Neuronal stem cell (in vitro differentiated cells): ENCODE measurements at regions not wholly inside any gene's neighbourhood (a gene's known extent, or its start where the extent isn't known, plus 50 kb on each side); places are given as distances from the start of the nearest gene placed in this dataset.

ENCODE experiments used
- DNase-seq: peaks from one replicate; pipeline ENCODE4 v3.0.0-alpha.2; 2013; ENCODE audit warnings: low spot score
- H2AFZ ChIP-seq: one replicate; pipeline ENCODE4 v1.6.1; 2013; ENCODE audit warnings: mild to moderate bottlenecking, low read length, inconsistent platforms
- H2AK5ac ChIP-seq: 2 replicates; pipeline ENCODE4 v1.6.1; 2013; ENCODE audit warnings: low read depth, mild to moderate bottlenecking, inconsistent platforms, low read length, moderate library complexity, mixed read lengths
- H2BK120ac ChIP-seq: 2 replicates; pipeline ENCODE4 v1.6.1; 2013; ENCODE audit warnings: low read depth, mild to moderate bottlenecking, inconsistent platforms, low read length, moderate library complexity, mixed read lengths
- H2BK12ac ChIP-seq: one replicate; pipeline ENCODE4 v1.6.1; 2013; ENCODE audit warnings: low read length, inconsistent platforms
- H2BK15ac ChIP-seq: 2 replicates; pipeline ENCODE4 v1.6.1; 2013; ENCODE audit warnings: mild to moderate bottlenecking, low read length, inconsistent platforms, mixed read lengths
- H2BK5ac ChIP-seq: one replicate; pipeline ENCODE4 v1.6.1; 2013; ENCODE audit warnings: inconsistent platforms, mild to moderate bottlenecking, low read length, moderate library complexity
- H3K14ac ChIP-seq: one replicate; pipeline ENCODE4 v1.6.1; 2013; ENCODE audit warnings: low read length, inconsistent platforms
- H3K18ac ChIP-seq: 2 replicates; pipeline ENCODE4 v1.6.1; 2013; ENCODE audit warnings: low read length, inconsistent platforms
- H3K23ac ChIP-seq: 2 replicates; pipeline ENCODE4 v1.6.1; 2013; ENCODE audit warnings: low read depth, mild to moderate bottlenecking, mixed read lengths, low read length, inconsistent platforms; ENCODE audit not compliant: poor library complexity
- H3K27ac ChIP-seq: replicated peaks from 3 replicates; pipeline ENCODE4 v1.5.1; 2013; ENCODE audit warnings: low read length, inconsistent platforms
- H3K27me3 ChIP-seq, 3 experiments: 2 replicates each; pipeline ENCODE4 v1.6.1; 2013; ENCODE audit warnings: low read length in 3 of 3, mild to moderate bottlenecking in 2 of 3, inconsistent platforms in 1 of 3, low read depth in 1 of 3, mixed read lengths in 1 of 3, moderate library complexity in 1 of 3; ENCODE audit not compliant: control insufficient read depth in 3 of 3, insufficient read depth in 3 of 3
- H3K36me3 ChIP-seq, 2 donors: replicated peaks in 1 of 2; 2 replicates each; pipeline ENCODE4 v1.6.1; 2013; ENCODE audit warnings: low read length in 2 of 2; ENCODE audit not compliant: control insufficient read depth in 2 of 2, insufficient read depth in 2 of 2
- H3K4ac ChIP-seq: 2 replicates; pipeline ENCODE4 v1.6.1; 2013; ENCODE audit warnings: inconsistent platforms, mild to moderate bottlenecking, low read length, moderate library complexity
- H3K4me1 ChIP-seq, 2 donors: 1 replicate in 1 of 2; 2 replicates in 1 of 2; pipeline ENCODE4 v1.6.1; 2013; ENCODE audit warnings: low read length in 2 of 2, low read depth in 1 of 2; ENCODE audit not compliant: control insufficient read depth in 2 of 2, insufficient read depth in 1 of 2
- H3K4me2 ChIP-seq: one replicate; pipeline ENCODE4 v1.6.1; 2013; ENCODE audit warnings: mild to moderate bottlenecking, low read length, inconsistent platforms; ENCODE audit not compliant: insufficient read depth, poor library complexity, severe bottlenecking
- H3K4me3 ChIP-seq, 2 donors: 2 replicates each; pipeline ENCODE4 v1.5.1; 2013; ENCODE audit warnings: low read length in 2 of 2, mild to moderate bottlenecking in 2 of 2, inconsistent platforms in 1 of 2, moderate library complexity in 1 of 2
- H3K79me1 ChIP-seq: one replicate; pipeline ENCODE4 v1.6.1; 2013; ENCODE audit warnings: low read depth, mild to moderate bottlenecking, inconsistent platforms, low read length, moderate library complexity
- H3K9ac ChIP-seq: one replicate; pipeline ENCODE4 v1.6.1; 2013; ENCODE audit warnings: mild to moderate bottlenecking, low read depth, low read length, inconsistent platforms; ENCODE audit not compliant: poor library complexity
- H3K9me3 ChIP-seq, 2 donors: replicated peaks in 1 of 2; 2 replicates each; pipeline versions ENCODE3 to v1.6.1; 2013; ENCODE audit warnings: low read length in 2 of 2, mild to moderate bottlenecking in 2 of 2, inconsistent platforms in 1 of 2, low read depth in 1 of 2, mixed read lengths in 1 of 2, moderate library complexity in 1 of 2; ENCODE audit not compliant: control insufficient read depth in 2 of 2, insufficient read depth in 1 of 2
- H4K8ac ChIP-seq: one replicate; pipeline ENCODE4 v1.6.1; 2013; ENCODE audit warnings: low read depth, mild to moderate bottlenecking, inconsistent platforms, low read length, moderate library complexity
- H4K91ac ChIP-seq: one replicate; pipeline ENCODE4 v1.6.1; 2013; ENCODE audit warnings: low read length, low read depth, mild to moderate bottlenecking, inconsistent platforms; ENCODE audit not compliant: poor library complexity
- WGBS, 2 donors: extraction: QIAGEN DNeasy Blood & Tissue Kit; methylation state at CpG; one replicate each; pipeline ENCODE4 v1.1.7; 2013; ENCODE audit warnings: missing lambda C conversion rate in 2 of 2, mixed read lengths in 1 of 2; ENCODE audit not compliant: insufficient read length in 2 of 2, insufficient replicate concordance in 1 of 2; ENCODE audit errors: extremely low coverage in 2 of 2; 5-methylcytosine and 5-hydroxymethylcytosine counted together

- H4K91ac ChIP-seq = no peak overlapping the region
- no peak overlapping the region for H3K23ac ChIP-seq
- no peak overlapping the region for H2BK15ac ChIP-seq
- no peak overlapping the region for H4K8ac ChIP-seq
- peak overlapping the region; percentile 32 for H2BK5ac ChIP-seq
- no peak for DNase-seq
- no peaks in the 10 kb centered on the region for H3K36me3 ChIP-seq
- no peak overlapping the region for H2BK120ac ChIP-seq
- no peaks in the 10 kb centered on the region for H3K27me3 ChIP-seq
- H3K9me3 ChIP-seq = peaks cover 0 to 2% of the 10 kb centered on the region in 2 donors
- H3K4ac ChIP-seq = no peak overlapping the region
- H3K4me3 ChIP-seq = no peak overlapping the region
- no CpG with 5 or more reads among the region's 3 CpGs for WGBS, 2 donors
- H3K79me1 ChIP-seq = no peaks in the 10 kb centered on the region
- no peak overlapping the region for H2AFZ ChIP-seq
- H3K9ac ChIP-seq = no peak overlapping the region
- H3K18ac ChIP-seq = no peak overlapping the region
- H3K14ac ChIP-seq = no peak overlapping the region
- H3K27ac ChIP-seq = no peak overlapping the region
- H3K4me2 ChIP-seq = no peak overlapping the region
- peaks cover 0 to 15% of the 10 kb centered on the region in 2 donors for H3K4me1 ChIP-seq
- no peak overlapping the region for H2BK12ac ChIP-seq
- H2AK5ac ChIP-seq = no peak overlapping the region
Measured at GRCh38 chr11:119829402-119829801, 100.4 kb upstream of the NECTIN1 start.

GRCh38 chr11:119828819-119829218 is 99.8 kb upstream of the NECTIN1 start:
- no peak overlapping the region for H3K14ac ChIP-seq
- H2BK120ac ChIP-seq = no peak overlapping the region
- no peak overlapping the region for H3K4me3 ChIP-seq
- DNase-seq = no peak
- H2AK5ac ChIP-seq = no peak overlapping the region
- H3K4me2 ChIP-seq = no peak overlapping the region
- peaks cover 0 to 15% of the 10 kb centered on the region in 2 donors for H3K4me1 ChIP-seq
- H3K18ac ChIP-seq = no peak overlapping the region
- no peak overlapping the region for H4K8ac ChIP-seq
- no peaks in the 10 kb centered on the region for H3K27me3 ChIP-seq
- H3K27ac ChIP-seq = no peak overlapping the region
- no peaks in the 10 kb centered on the region for H3K36me3 ChIP-seq
- H2BK5ac ChIP-seq = no peak overlapping the region
- peaks cover 0 to 2% of the 10 kb centered on the region in 2 donors for H3K9me3 ChIP-seq
- H3K4ac ChIP-seq = no peak overlapping the region
- no peak overlapping the region for H3K23ac ChIP-seq
- WGBS, 2 donors = no CpG with 5 or more reads among the region's 2 CpGs
- H3K9ac ChIP-seq = no peak overlapping the region
- no peak overlapping the region for H4K91ac ChIP-seq
- no peaks in the 10 kb centered on the region for H3K79me1 ChIP-seq
- no peak overlapping the region for H2AFZ ChIP-seq
- no peak overlapping the region for H2BK15ac ChIP-seq
- no peak overlapping the region for H2BK12ac ChIP-seq

GRCh38 chr11:119828006-119828405 is 99.0 kb upstream of the NECTIN1 start:
- WGBS, 2 donors = no CpG with 5 or more reads among the region's 9 CpGs
- H3K27me3 ChIP-seq = no peaks in the 10 kb centered on the region
- no peak overlapping the region for H3K4ac ChIP-seq
- H3K23ac ChIP-seq = no peak overlapping the region
- H2BK15ac ChIP-seq = no peak overlapping the region
- no peaks in the 10 kb centered on the region for H3K79me1 ChIP-seq
- H3K9ac ChIP-seq = no peak overlapping the region
- no peak overlapping the region for H3K14ac ChIP-seq
- H4K8ac ChIP-seq = no peak overlapping the region
- H3K4me3 ChIP-seq = no peak overlapping the region
- no peak for DNase-seq
- H2AFZ ChIP-seq = no peak overlapping the region
- no peak overlapping the region for H3K27ac ChIP-seq
- H2AK5ac ChIP-seq = no peak overlapping the region
- no peak overlapping the region for H4K91ac ChIP-seq
- H3K4me2 ChIP-seq = no peak overlapping the region
- peaks cover 0 to 15% of the 10 kb centered on the region in 2 donors for H3K4me1 ChIP-seq
- no peak overlapping the region for H2BK5ac ChIP-seq
- peaks cover 0 to 2% of the 10 kb centered on the region in 2 donors for H3K9me3 ChIP-seq
- H3K36me3 ChIP-seq = no peaks in the 10 kb centered on the region
- H2BK12ac ChIP-seq = no peak overlapping the region
- H2BK120ac ChIP-seq = no peak overlapping the region
- peak overlapping the region; percentile 24 for H3K18ac ChIP-seq

- H3K14ac ChIP-seq = no peak overlapping the region
- no peak overlapping the region for H3K23ac ChIP-seq
- H3K4ac ChIP-seq = no peak overlapping the region
- H3K79me1 ChIP-seq = no peaks in the 10 kb centered on the region
- no CpG with 5 or more reads among the region's 2 CpGs for WGBS, 2 donors
- H3K9ac ChIP-seq = no peak overlapping the region
- H4K8ac ChIP-seq = no peak overlapping the region
- no peak overlapping the region for H4K91ac ChIP-seq
- DNase-seq = no peak
- H3K9me3 ChIP-seq = peaks cover 0 to 2% of the 10 kb centered on the region in 2 donors
- no peak overlapping the region for H3K4me2 ChIP-seq
- no peak overlapping the region for H3K18ac ChIP-seq
- H2AFZ ChIP-seq = no peak overlapping the region
- no peak overlapping the region for H2BK12ac ChIP-seq
- no peak overlapping the region for H3K4me3 ChIP-seq
- H2BK15ac ChIP-seq = no peak overlapping the region
- no peak overlapping the region for H2BK5ac ChIP-seq
- H2AK5ac ChIP-seq = no peak overlapping the region
- H2BK120ac ChIP-seq = no peak overlapping the region
- peaks cover 0 to 12% of the 10 kb centered on the region in 2 donors for H3K4me1 ChIP-seq
- H3K27ac ChIP-seq = no peak overlapping the region
- H3K36me3 ChIP-seq = no peaks in the 10 kb centered on the region
- H3K27me3 ChIP-seq = no peaks in the 10 kb centered on the region
Measured at GRCh38 chr11:119827113-119827512, 98.1 kb upstream of the NECTIN1 start.
